PC-9 (cell line): ENCODE measurements at regions not wholly inside any gene's neighbourhood (a gene's known extent, or its start where the extent isn't known, plus 50 kb on each side); places are given as distances from the start of the nearest gene placed in this dataset.

Experiments used
- BruUV-seq: library from RNA; stranded (reverse); fragments of 400-500 nt; replicated peaks from 2 replicates; lab custom pipeline; 2021; lab: Mats Ljungman, UMichigan
- CTCF ChIA-PET: fragments of 300-600 bp; sonication (Branson Sonifier 250); formaldehyde crosslinking; loops from one replicate; lab custom pipeline; 2022; ENCODE audit warnings: antibody characterized with exemption; lab: Charles Lee
- POLR2A ChIA-PET: fragments of 300-600 bp; sonication (Branson Sonifier 250); formaldehyde crosslinking; loops from one replicate; lab custom pipeline; 2022; ENCODE audit warnings: antibody characterized with exemption; ENCODE audit not compliant: unreplicated experiment; lab: Charles Lee
- DNase-seq, 2 experiments: peaks; one replicate each; pipeline versions ENCODE4 v3.0.0 to v3.0.0-alpha.2; 2015 to 2022; ENCODE audit warnings: mixed read lengths in 1 of 2
- H2AFZ ChIP-seq: fragments of 200-600 bp; sonication (generic); 2 replicates; pipeline ENCODE4 v1.8.1; 2017; ENCODE audit warnings: antibody characterized with exemption
- H3F3A ChIP-seq: fragments of 200-600 bp; sonication (generic); 2 replicates; pipeline ENCODE4 v1.8.1; 2017; ENCODE audit warnings: antibody characterized with exemption, mild to moderate bottlenecking, low read depth; ENCODE audit not compliant: insufficient read depth
- H3K27ac ChIP-seq: fragments of 200-600 bp; sonication (generic); 2 replicates; pipeline ENCODE4 v1.6.1; 2016; ENCODE audit warnings: mixed run types
- H3K27me3 ChIP-seq: fragments of 200-600 bp; sonication (generic); 2 replicates; pipeline ENCODE4 v1.6.1; 2016; ENCODE audit warnings: low read depth, mixed run types; ENCODE audit not compliant: insufficient read depth
- H3K36me3 ChIP-seq: fragments of 200-600 bp; sonication (generic); 2 replicates; pipeline ENCODE4 v1.6.1; 2016; ENCODE audit warnings: low read depth, mixed run types
- H3K4me1 ChIP-seq: fragments of 200-600 bp; sonication (generic); replicated peaks from 2 replicates; pipeline ENCODE4 v1.6.1; 2016; ENCODE audit warnings: mixed run types; ENCODE audit not compliant: insufficient read depth
- H3K4me2 ChIP-seq: fragments of 200-600 bp; sonication (generic); 2 replicates; pipeline ENCODE4 v1.6.1; 2017; ENCODE audit warnings: mixed run types
- H3K4me3 ChIP-seq: fragments of 200-600 bp; sonication (generic); 2 replicates; pipeline ENCODE4 v1.6.1; 2016; ENCODE audit warnings: mixed run types
- H3K79me2 ChIP-seq: fragments of 200-600 bp; sonication (generic); 2 replicates; pipeline ENCODE4 v1.6.1; 2017; ENCODE audit warnings: low read depth, mixed run types
- H3K9me2 ChIP-seq: fragments of 200-600 bp; sonication (generic); 2 replicates; pipeline ENCODE4 v1.8.1; 2017; ENCODE audit warnings: mild to moderate bottlenecking; ENCODE audit not compliant: insufficient read depth
- H3K9me3 ChIP-seq: fragments of 200-600 bp; sonication (generic); 2 replicates; pipeline ENCODE4 v1.8.1; 2016; ENCODE audit warnings: low read depth; ENCODE audit not compliant: insufficient read depth
- H4K20me1 ChIP-seq: fragments of 200-600 bp; sonication (generic); 2 replicates; pipeline ENCODE4 v1.8.1; 2017; ENCODE audit not compliant: insufficient read depth
- CTCF ChIP-seq: fragments of 200-600 bp; sonication (generic); conservative IDR thresholded peaks from 2 replicates; pipeline ENCODE4 v1.6.1; 2017; ENCODE audit warnings: mixed run types, antibody characterized with exemption, mild to moderate bottlenecking, moderate library complexity
- EZH2 ChIP-seq: fragments of 200-600 bp; sonication (generic); IDR thresholded peaks from 2 replicates; pipeline ENCODE4 v1.8.0; 2017; ENCODE audit warnings: antibody characterized with exemption, low read depth
- intact Hi-C: fragments of 100-400 bp; cut with micrococcal nuclease; formaldehyde crosslinking; loops from one replicate; pipeline ENCODE4 v1.10.0; 2022; ENCODE audit not compliant: unreplicated experiment

GRCh38 chr21:27779606-27780005, 812.7 kb upstream of the ADAMTS5 start:
- TF ChIP-seq EZH2 = no peak
- no peak for TF ChIP-seq CTCF
- H3K9me2 ChIP-seq = no peaks in the 10 kb centered on the region
- H3K27me3 ChIP-seq = no peaks in the 10 kb centered on the region
- H3K79me2 ChIP-seq = no peaks in the 10 kb centered on the region
- H4K20me1 ChIP-seq = no peaks in the 10 kb centered on the region
- H3K4me3 ChIP-seq = no peak overlapping the region
- no peaks in the 10 kb centered on the region for H3F3A ChIP-seq
- no peak overlapping the region for H2AFZ ChIP-seq
- H3K4me2 ChIP-seq = no peak overlapping the region
- H3K4me1 ChIP-seq = no peaks in the 10 kb centered on the region
- ChIA-PET CTCF (no interaction called here), POLR2A (no interaction called here)
- H3K27ac ChIP-seq = no peak overlapping the region
- H3K9me3 ChIP-seq = no peaks in the 10 kb centered on the region
- H3K36me3 ChIP-seq = no peaks in the 10 kb centered on the region
- intact Hi-C loops = no loop called here
- no peak for DNase-seq
- BruUV-seq = no TSS peak

GRCh38 chr21:27776925-27777553, 810.2 kb upstream of the ADAMTS5 start:
- Histone ChIP-seq H3K4me2 (no peak overlapping the region), H3F3A (no peaks in the 10 kb centered on the region), H3K4me3 (no peak overlapping the region), H3K4me1 (no peaks in the 10 kb centered on the region), H3K9me2 (no peaks in the 10 kb centered on the region), H3K36me3 (no peaks in the 10 kb centered on the region), H3K27ac (no peak overlapping the region), H3K27me3 (no peaks in the 10 kb centered on the region), H2AFZ (no peak overlapping the region), H4K20me1 (no peaks in the 10 kb centered on the region), H3K9me3 (no peaks in the 10 kb centered on the region), H3K79me2 (no peaks in the 10 kb centered on the region)
- ChIA-PET CTCF (no interaction called here), POLR2A (no interaction called here)
- no TSS peak for BruUV-seq
- TF ChIP-seq EZH2 = no peak
- TF ChIP-seq CTCF = no peak
- DNase-seq = no peak
- intact Hi-C loops = no loop called here

GRCh38 chr21:27772816-27773215, 805.9 kb upstream of the ADAMTS5 start:
- Histone ChIP-seq H2AFZ (no peak overlapping the region), H3K27me3 (no peaks in the 10 kb centered on the region), H3K4me3 (no peak overlapping the region), H3F3A (no peaks in the 10 kb centered on the region), H3K36me3 (no peaks in the 10 kb centered on the region), H3K4me1 (no peaks in the 10 kb centered on the region), H3K9me3 (no peaks in the 10 kb centered on the region), H3K4me2 (no peak overlapping the region), H4K20me1 (no peaks in the 10 kb centered on the region), H3K79me2 (no peaks in the 10 kb centered on the region), H3K27ac (no peak overlapping the region), H3K9me2 (no peaks in the 10 kb centered on the region)
- no peak for TF ChIP-seq EZH2
- no peak for TF ChIP-seq CTCF
- CTCF ChIA-PET = no interaction called here
- POLR2A ChIA-PET = no interaction called here
- intact Hi-C loops = no loop called here
- no TSS peak for BruUV-seq
- no peak for DNase-seq
